GM21529 (cell line): ENCODE measurements at regions not wholly inside any gene's neighbourhood (a gene's known extent, or its start where the extent isn't known, plus 50 kb on each side); places are given as distances from the start of the nearest gene placed in this dataset.
"Not testable (repeated sequence)": the region's sequence is repeated elsewhere in the genome, so short reads cannot be mapped to it uniquely, and the experiment has no call there.

Experiments used
- ATAC-seq: cut with Tn5 transposase; IDR thresholded peaks from one replicate; pipeline ENCODE4 v1.9.1; 2021; ENCODE audit not compliant: unreplicated experiment

- no peak for ATAC-seq
These were observed 239.1 kb upstream of the NUDT12 start for GRCh38 chr5:103801681-103802080.

- ATAC-seq, result no peak
These were observed 238.3 kb upstream of the NUDT12 start for GRCh38 chr5:103800741-103801495.

GRCh38 chr5:103793595-103794182 lies 231.1 kb upstream of the NUDT12 start:
- no peak for ATAC-seq

- ATAC-seq, result no peak
These were observed 223.0 kb upstream of the NUDT12 start for GRCh38 chr5:103785569-103785968.

GRCh38 chr5:103783669-103784068 lies 221.1 kb upstream of the NUDT12 start:
- ATAC-seq, result no peak

GRCh38 chr5:103780794-103781193 lies 218.2 kb upstream of the NUDT12 start:
- ATAC-seq, result no peak

- no peak for ATAC-seq
These were observed 212.1 kb upstream of the NUDT12 start for GRCh38 chr5:103774721-103775120.

GRCh38 chr5:103772248-103772647 lies 209.7 kb upstream of the NUDT12 start:
- ATAC-seq, result no peak

- ATAC-seq, result no peak
These were observed 201.8 kb upstream of the NUDT12 start for GRCh38 chr5:103764403-103764802.

- ATAC-seq, result no peak
These were observed 196.4 kb upstream of the NUDT12 start for GRCh38 chr5:103758996-103759395.

- ATAC-seq, result no peak
These were observed 193.4 kb upstream of the NUDT12 start for GRCh38 chr5:103755974-103756373.

GRCh38 chr5:103745353-103746065 lies 182.9 kb upstream of the NUDT12 start:
- no peak for ATAC-seq

GRCh38 chr5:103744159-103744558 lies 181.6 kb upstream of the NUDT12 start:
- no peak for ATAC-seq

- no peak for ATAC-seq
These were observed 180.8 kb upstream of the NUDT12 start for GRCh38 chr5:103743421-103743820.

- no peak for ATAC-seq
These were observed 179.4 kb upstream of the NUDT12 start for GRCh38 chr5:103741984-103742383.

- ATAC-seq, result not testable (repeated sequence)
These were observed 173.8 kb upstream of the NUDT12 start for GRCh38 chr5:103736343-103736742.

- ATAC-seq, result no peak
These were observed 161.7 kb upstream of the NUDT12 start for GRCh38 chr5:103724271-103724670.

- ATAC-seq, result no peak
These were observed 158.6 kb upstream of the NUDT12 start for GRCh38 chr5:103721183-103721582.

- ATAC-seq, result no peak
These were observed 155.5 kb upstream of the NUDT12 start for GRCh38 chr5:103718108-103718507.

- ATAC-seq, result no peak
These were observed 146.0 kb upstream of the NUDT12 start for GRCh38 chr5:103708601-103709000.

- ATAC-seq, result no peak
These were observed 144.5 kb upstream of the NUDT12 start for GRCh38 chr5:103706939-103707682.
